ENCODE measurements at regions not wholly inside any gene's neighbourhood (a gene's known extent, or its start where the extent isn't known, plus 50 kb on each side); places are given as distances from the start of the nearest gene placed in this dataset.

DNA sequence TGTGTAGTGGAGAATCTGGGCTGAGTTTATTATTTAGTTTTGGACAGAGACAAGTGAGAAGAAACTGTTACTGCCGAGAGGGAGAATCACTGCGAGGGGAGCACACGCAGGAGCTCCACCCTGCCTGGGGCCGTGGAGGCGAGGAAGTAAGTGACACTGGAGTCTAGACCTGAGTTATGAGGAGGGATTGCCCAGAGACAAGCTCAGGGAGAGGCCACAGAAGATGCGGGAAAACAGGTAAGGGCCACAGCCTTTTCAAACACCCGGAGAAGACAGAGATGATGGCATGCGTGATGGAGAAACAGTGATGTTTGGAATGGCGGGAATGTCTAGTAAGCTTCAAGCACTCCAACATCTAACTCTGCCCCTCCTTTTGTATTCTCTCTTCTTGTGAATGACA lies 84.1 kb downstream of the TNFSF11 start:
- H3K27ac ChIP-seq = no peak overlapping the region
- TF ChIP-seq ZFX (IDR thresholded peaks at IDR 0.05) = no peak
- TF ChIP-seq, protein P1, sequence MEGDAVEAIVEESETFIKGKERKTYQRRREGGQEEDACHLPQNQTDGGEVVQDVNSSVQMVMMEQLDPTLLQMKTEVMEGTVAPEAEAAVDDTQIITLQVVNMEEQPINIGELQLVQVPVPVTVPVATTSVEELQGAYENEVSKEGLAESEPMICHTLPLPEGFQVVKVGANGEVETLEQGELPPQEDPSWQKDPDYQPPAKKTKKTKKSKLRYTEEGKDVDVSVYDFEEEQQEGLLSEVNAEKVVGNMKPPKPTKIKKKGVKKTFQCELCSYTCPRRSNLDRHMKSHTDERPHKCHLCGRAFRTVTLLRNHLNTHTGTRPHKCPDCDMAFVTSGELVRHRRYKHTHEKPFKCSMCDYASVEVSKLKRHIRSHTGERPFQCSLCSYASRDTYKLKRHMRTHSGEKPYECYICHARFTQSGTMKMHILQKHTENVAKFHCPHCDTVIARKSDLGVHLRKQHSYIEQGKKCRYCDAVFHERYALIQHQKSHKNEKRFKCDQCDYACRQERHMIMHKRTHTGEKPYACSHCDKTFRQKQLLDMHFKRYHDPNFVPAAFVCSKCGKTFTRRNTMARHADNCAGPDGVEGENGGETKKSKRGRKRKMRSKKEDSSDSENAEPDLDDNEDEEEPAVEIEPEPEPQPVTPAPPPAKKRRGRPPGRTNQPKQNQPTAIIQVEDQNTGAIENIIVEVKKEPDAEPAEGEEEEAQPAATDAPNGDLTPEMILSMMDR (conservative IDR thresholded peaks at IDR 0.05) = no peak

DNA sequence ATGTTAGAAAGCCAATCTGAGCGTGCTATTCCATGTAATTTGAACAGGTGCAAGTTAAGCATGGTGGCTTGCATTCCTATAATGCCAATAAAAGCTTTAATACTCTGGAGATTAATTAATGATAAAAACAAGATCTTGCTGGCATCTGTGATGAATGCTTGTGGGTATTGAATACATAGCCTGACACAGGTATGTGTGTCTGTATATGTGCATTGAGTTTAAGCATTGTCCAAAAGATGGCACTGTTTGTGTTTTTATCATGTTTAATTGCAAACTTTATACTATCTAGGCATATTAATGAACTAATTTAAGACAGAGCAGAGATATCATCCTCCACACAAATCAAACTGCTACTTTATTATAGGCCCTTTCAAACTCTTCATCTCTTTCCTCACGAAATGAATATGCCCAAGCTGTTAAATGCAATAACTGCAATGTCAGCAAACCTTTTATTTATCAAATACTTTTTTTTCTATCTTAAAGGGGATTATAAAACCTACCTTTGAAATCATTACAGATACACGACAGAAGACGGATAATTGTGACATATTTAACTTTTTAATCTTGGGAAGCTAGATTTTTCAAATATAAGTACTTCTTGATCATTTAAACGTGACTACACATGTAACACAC lies 86.5 kb downstream of the TNFSF11 start:
- no peak overlapping the region for H3K27ac ChIP-seq
- TF ChIP-seq, protein P1 (conservative IDR thresholded peaks at IDR 0.05) = peak; percentile 51
- no peak for TF ChIP-seq ZFX (IDR thresholded peaks at IDR 0.05)

DNA sequence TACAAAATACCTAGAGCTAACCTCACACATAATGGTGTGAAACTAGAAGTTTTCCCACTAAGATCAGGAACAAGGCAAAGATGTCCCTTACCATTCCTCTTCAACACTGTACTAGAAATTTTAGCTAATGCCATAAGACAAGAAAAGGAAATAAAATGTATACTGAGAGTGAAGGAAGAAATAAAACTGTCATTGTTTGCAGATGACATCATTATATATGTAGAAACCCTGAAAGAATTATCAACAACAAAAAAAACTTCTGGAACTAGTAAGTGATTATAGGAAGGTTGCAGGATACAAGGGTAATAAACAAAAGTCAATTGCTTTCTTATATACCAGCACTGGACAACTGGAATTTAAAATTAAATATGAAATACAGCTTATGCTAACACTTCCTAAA lies 93.7 kb downstream of the TNFSF11 start:
- TF ChIP-seq, protein P1 (conservative IDR thresholded peaks at IDR 0.05) = no peak
- H3K27ac ChIP-seq = no peak overlapping the region

GRCh38 chr13:42671502-42671901 lies 97.5 kb downstream of the TNFSF11 start:
- no peak overlapping the region for H3K27ac ChIP-seq
- TF ChIP-seq, protein P1 (conservative IDR thresholded peaks at IDR 0.05) = no peak
- no peak for TF ChIP-seq ZFX (IDR thresholded peaks at IDR 0.05)

GRCh38 chr13:42673677-42674076 lies 99.7 kb downstream of the TNFSF11 start:
- H3K27ac ChIP-seq = no peak overlapping the region
- TF ChIP-seq ZFX (IDR thresholded peaks at IDR 0.05) = no peak
- TF ChIP-seq, protein P1 (conservative IDR thresholded peaks at IDR 0.05) = no peak

DNA sequence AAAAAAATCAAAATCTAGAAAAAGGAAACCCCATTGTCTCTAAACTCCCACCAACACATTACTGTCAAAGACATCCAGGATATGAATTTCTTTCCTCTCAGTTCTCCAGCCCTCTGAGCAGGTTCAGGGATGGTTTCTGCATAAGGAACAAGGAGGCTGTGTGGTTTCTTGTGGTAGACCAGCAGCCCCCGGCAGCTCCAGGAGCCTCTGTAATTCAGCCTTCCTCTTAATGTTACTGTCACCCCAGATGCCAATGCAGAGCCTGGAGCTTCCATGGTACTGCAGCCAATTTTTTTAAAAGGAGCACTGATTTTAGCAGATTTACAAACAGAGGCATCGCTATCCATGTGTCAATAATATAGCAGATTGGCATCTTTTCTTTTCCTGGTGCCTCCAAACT lies 100.6 kb upstream of the FAM216B start:
- no peak overlapping the region for H3K27ac ChIP-seq
- TF ChIP-seq, protein P1 (conservative IDR thresholded peaks at IDR 0.05) = no peak
- TF ChIP-seq ZFX (IDR thresholded peaks at IDR 0.05) = no peak

DNA sequence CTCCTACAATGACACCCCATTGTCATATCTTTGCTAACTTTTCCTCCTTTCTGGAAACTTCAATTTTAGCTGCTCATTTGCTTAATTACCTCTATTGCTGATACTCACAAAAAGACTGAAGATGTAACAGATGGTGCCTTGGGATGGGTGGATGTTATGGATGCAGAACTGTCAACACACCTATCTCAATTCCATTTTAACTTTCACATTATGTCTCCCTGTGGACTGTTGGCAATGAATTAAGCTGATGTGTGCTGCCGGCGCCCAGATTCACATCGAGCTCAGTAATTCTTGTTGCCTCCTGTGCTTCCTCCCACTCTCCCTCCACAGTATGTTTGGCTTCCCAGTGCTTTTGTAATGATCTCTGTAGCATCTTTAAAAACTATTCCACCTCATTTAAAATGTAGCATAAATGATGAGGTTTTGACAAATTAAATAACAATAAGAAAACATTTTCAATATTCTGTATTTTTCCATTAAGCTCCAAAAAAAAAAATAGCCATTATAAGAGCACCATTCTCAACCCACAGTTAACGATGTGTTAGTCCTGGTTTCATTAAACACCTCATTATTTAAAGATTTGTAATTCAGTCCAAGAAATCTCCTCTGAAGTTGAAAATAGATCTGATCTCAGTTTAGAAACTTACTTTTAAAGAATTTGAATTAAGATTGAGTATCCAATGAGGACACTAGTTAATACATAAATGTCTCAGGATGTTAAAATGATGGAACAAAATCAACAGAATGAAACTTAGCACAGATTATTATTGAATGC lies 99.9 kb upstream of the FAM216B start:
- TF ChIP-seq, protein P1 (conservative IDR thresholded peaks at IDR 0.05) = no peak
- TF ChIP-seq ZFX (IDR thresholded peaks at IDR 0.05) = no peak
- H3K27ac ChIP-seq = no peak overlapping the region
